ENCODE measurements at regions not wholly inside any gene's neighbourhood (a gene's known extent, or its start where the extent isn't known, plus 50 kb on each side); places are given as distances from the start of the nearest gene placed in this dataset.
"Not testable (repeated sequence)": the region's sequence is repeated elsewhere in the genome, so short reads cannot be mapped to it uniquely, and the experiment has no call there.

GRCh38 chr3:69660631-69661030 is 78.6 kb upstream of the MITF start:
- Histone ChIP-seq H3K27me3 (no peaks in the 10 kb centered on the region), H3K9me3 (no peaks in the 10 kb centered on the region), H3K4me3 (ENCODE audit: low read depth in 1 of 2, low read length in 1 of 2) (no peak overlapping the region), H3K4me1 (ENCODE audit: control insufficient read depth in 1 of 2, insufficient read depth in 1 of 2, low read depth in 1 of 2, low read length in 1 of 2) (no peaks in the 10 kb centered on the region), H3K27ac (no peak overlapping the region), H3K36me3 (no peaks in the 10 kb centered on the region)
- TF ChIP-seq, protein P1, sequence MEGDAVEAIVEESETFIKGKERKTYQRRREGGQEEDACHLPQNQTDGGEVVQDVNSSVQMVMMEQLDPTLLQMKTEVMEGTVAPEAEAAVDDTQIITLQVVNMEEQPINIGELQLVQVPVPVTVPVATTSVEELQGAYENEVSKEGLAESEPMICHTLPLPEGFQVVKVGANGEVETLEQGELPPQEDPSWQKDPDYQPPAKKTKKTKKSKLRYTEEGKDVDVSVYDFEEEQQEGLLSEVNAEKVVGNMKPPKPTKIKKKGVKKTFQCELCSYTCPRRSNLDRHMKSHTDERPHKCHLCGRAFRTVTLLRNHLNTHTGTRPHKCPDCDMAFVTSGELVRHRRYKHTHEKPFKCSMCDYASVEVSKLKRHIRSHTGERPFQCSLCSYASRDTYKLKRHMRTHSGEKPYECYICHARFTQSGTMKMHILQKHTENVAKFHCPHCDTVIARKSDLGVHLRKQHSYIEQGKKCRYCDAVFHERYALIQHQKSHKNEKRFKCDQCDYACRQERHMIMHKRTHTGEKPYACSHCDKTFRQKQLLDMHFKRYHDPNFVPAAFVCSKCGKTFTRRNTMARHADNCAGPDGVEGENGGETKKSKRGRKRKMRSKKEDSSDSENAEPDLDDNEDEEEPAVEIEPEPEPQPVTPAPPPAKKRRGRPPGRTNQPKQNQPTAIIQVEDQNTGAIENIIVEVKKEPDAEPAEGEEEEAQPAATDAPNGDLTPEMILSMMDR (IDR thresholded peaks at IDR 0.05): no peak

DNA sequence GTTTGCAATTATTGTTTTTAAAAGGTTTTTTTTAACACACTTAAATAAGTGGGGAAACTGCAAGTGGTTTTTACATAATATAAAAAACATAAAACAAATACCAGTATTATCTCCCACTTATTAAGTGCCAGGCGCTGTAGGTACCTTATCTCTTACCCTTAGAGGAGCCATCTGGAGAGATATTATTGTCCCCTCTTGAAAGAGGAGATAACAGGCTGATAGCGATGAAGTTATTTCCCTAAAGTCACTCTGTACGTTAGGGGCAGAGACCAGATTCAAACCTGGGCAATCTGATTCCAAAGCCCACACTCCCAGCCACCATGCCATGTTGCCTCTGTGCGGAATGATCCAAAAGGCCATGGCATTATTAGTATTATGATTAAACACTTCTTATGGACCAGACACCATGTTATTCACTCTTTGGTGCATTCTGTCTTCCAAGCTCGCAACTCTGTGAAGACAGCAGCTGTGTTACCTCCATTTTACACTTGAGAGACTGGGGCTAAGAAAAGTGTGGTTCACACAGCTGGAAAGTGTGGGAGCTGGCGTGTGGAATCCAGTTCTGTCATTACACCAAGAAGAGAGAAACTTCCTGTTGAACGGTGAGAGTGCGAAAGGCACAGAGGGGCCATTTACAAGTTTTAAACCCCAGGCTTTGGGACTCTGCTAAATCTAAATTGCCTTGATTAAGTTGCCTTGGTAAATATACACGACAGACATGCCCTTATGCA is 79.9 kb upstream of the MITF start:
- no peaks in the 10 kb centered on the region for H3K36me3 ChIP-seq
- TF ChIP-seq, protein P1 (IDR thresholded peaks at IDR 0.05): no peak
- H3K27me3 ChIP-seq: no peaks in the 10 kb centered on the region
- H3K4me1 ChIP-seq (ENCODE audit: control insufficient read depth in 1 of 2, insufficient read depth in 1 of 2, low read depth in 1 of 2, low read length in 1 of 2): no peaks in the 10 kb centered on the region
- H3K4me3 ChIP-seq (ENCODE audit: low read depth in 1 of 2, low read length in 1 of 2): no peak overlapping the region
- H3K27ac ChIP-seq: no peak overlapping the region
- H3K9me3 ChIP-seq: no peaks in the 10 kb centered on the region

- TF ChIP-seq, protein P1 (IDR thresholded peaks at IDR 0.05): no peak
- Histone ChIP-seq H3K4me3 (ENCODE audit: low read depth in 1 of 2, low read length in 1 of 2) (no peak overlapping the region), H3K4me1 (ENCODE audit: control insufficient read depth in 1 of 2, insufficient read depth in 1 of 2, low read depth in 1 of 2, low read length in 1 of 2) (no peaks in the 10 kb centered on the region), H3K9me3 (no peaks in the 10 kb centered on the region), H3K27ac (no peak overlapping the region), H3K27me3 (no peaks in the 10 kb centered on the region), H3K36me3 (no peaks in the 10 kb centered on the region)
Measured at GRCh38 chr3:69658514-69659140, 80.6 kb upstream of the MITF start.

DNA sequence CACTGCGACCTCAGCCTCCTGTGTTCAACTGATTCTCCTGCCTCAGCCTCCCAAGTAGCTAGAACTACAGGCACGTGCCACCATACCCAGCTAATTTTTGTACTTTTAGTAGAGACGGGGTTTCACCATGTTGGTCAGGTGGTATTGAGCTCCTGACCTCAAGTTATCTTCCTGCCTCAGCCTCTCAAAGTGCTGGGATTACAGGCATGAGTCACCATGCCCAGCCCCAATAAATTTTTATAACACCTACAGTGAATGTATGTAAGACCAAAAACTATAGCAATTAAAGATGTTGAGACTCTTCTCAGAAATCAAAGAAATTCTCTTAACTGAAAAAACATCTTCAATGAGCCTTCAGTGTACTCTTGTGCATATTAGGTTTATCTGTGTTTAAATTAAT is 82.2 kb upstream of the MITF start:
- not testable (repeated sequence) for H3K36me3 ChIP-seq; H3K27me3 ChIP-seq; H3K9me3 ChIP-seq; H3K27ac ChIP-seq; H3K4me1 ChIP-seq (ENCODE audit: control insufficient read depth in 1 of 2, insufficient read depth in 1 of 2, low read depth in 1 of 2, low read length in 1 of 2); H3K4me3 ChIP-seq (ENCODE audit: low read depth in 1 of 2, low read length in 1 of 2)

DNA sequence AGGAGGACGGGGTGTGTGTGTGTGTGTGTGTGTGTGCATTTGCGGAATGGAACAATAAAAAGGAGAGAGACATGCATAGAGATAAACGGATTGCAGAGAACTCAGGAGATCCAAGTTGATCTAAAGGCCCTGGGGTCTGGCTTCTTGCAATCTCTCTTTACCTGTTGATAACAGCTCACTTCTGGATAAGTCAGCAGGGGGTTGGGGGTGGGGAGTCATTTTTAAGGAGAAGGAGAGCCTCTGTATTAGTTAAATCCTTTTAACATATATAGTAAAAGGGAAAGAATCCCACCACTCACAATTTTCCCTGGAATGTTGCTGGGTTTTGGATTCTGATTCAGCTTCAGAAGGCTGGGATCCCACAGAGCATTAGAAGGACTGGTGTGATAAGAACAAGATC is 87.5 kb upstream of the MITF start:
- TF ChIP-seq, protein P1 (IDR thresholded peaks at IDR 0.05): no peak
- no peaks in the 10 kb centered on the region for H3K27me3 ChIP-seq
- H3K4me3 ChIP-seq (ENCODE audit: low read depth in 1 of 2, low read length in 1 of 2): no peak overlapping the region
- no peaks in the 10 kb centered on the region for H3K9me3 ChIP-seq
- H3K27ac ChIP-seq: no peak overlapping the region
- no peaks in the 10 kb centered on the region for H3K36me3 ChIP-seq
- no peaks in the 10 kb centered on the region for H3K4me1 ChIP-seq (ENCODE audit: control insufficient read depth in 1 of 2, insufficient read depth in 1 of 2, low read depth in 1 of 2, low read length in 1 of 2)

- TF ChIP-seq, protein P1 (IDR thresholded peaks at IDR 0.05): no peak
- no peaks in the 10 kb centered on the region for H3K9me3 ChIP-seq
- no peaks in the 10 kb centered on the region for H3K4me1 ChIP-seq (ENCODE audit: control insufficient read depth in 1 of 2, insufficient read depth in 1 of 2, low read depth in 1 of 2, low read length in 1 of 2)
- no peak overlapping the region for H3K27ac ChIP-seq
- no peaks in the 10 kb centered on the region for H3K36me3 ChIP-seq
- no peak overlapping the region for H3K4me3 ChIP-seq (ENCODE audit: low read depth in 1 of 2, low read length in 1 of 2)
- H3K27me3 ChIP-seq: no peaks in the 10 kb centered on the region
Measured at GRCh38 chr3:69650066-69650419, 89.2 kb upstream of the MITF start.

Measured in neutrophil (primary cell).